NB4 (cell line): ENCODE measurements at regions not wholly inside any gene's neighbourhood (a gene's known extent, or its start where the extent isn't known, plus 50 kb on each side); places are given as distances from the start of the nearest gene placed in this dataset.

Experiments
- CTCF ChIP-seq: IDR thresholded peaks from one replicate; pipeline ENCODE4 v1.5.1; 2012; ENCODE audit warnings: low read depth, low read length
- MYC ChIP-seq: IDR thresholded peaks from 2 replicates; pipeline ENCODE4 v1.6.1; 2011; ENCODE audit warnings: low read depth, low read length
- TF ChIP-seq, protein P1 (sequence below): IDR thresholded peaks from 2 replicates; pipeline ENCODE4 v1.6.1; 2011; ENCODE audit warnings: low read depth, low read length

DNA sequence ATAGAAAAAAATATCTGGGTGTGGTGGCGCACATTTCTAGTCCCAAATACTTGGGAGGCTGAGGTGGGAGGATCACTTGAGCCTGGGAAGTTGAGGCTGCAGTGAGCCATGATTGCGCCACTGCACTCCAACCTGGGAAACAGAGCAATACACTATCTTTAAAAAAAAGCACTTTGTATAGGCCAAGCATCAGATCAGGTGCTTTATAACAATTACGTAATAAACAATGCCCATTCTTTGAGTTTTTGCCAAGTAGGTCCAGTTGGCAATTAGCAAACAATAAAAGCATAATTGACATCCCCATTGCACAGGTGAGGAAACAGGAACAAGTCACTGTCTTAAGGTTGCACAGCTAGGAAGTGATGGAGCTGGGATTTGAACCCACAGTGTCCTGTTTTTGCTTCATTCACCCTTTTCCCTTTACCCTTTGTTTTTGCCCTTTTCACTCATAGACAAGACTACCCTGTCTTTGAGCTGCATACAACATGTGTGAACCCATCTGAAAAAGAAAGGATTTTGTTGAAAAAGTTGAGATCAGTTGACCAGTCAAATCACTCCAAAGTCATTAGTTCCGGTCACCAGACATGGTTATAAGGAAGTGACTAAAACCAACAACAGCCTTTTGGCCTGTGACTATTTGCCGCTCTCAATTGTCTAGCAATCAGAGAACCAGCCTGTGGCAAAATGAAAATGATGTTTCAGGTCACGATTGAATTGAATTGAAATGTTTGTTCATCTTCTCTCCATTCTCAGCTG, 303.6 kb downstream of the TFAP2C start:
- TF ChIP-seq CTCF (no peak), MYC (no peak)
- TF ChIP-seq, protein P1, sequence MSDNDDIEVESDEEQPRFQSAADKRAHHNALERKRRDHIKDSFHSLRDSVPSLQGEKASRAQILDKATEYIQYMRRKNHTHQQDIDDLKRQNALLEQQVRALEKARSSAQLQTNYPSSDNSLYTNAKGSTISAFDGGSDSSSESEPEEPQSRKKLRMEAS = no peak
